ENCODE measurements at regions not wholly inside any gene's neighbourhood (a gene's known extent, or its start where the extent isn't known, plus 50 kb on each side); places are given as distances from the start of the nearest gene placed in this dataset.

DNA sequence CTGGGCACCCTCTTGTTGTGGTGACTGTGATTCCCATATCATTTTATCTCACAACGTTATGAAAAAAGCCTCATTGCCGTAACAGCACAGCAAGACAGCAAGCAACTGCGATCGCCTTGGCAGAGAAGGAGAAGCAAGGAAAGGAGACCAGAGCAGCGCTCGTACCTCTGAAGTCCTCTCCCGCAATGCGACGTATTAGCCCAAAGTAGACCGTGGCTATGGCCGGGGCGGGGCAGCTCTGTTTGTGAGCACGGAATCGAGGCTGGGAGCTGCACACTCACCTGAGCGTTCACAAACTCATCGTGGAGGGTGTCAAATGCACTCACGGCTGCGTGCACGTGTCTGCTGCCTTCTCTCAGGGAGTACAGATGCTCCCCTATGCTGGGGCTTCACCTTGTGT, 76.1 kb downstream of the YTHDF1 start:
- TF ChIP-seq CTCF (IDR thresholded peaks at IDR 0.05): no peak
- no peak for TF ChIP-seq POLR2AphosphoS5 (IDR thresholded peaks at IDR 0.05)
